HepG2 (cell line): ENCODE measurements at regions not wholly inside any gene's neighbourhood (a gene's known extent, or its start where the extent isn't known, plus 50 kb on each side); places are given as distances from the start of the nearest gene placed in this dataset.

Experiments used
- ATAC-seq: fragments of 200-7000 bp; cut with Tn5 transposase; 3 replicates; pipeline ENCODE4 v1.9.1; 2020; ENCODE audit warnings: mild to moderate bottlenecking, moderate library complexity
- BruUV-seq: library from RNA; stranded (reverse); fragments of 400-500 nt; replicated peaks from 2 replicates; lab custom pipeline; 2021; lab: Mats Ljungman, UMichigan
- CTCF ChIA-PET: fragments of 300-600 bp; formaldehyde crosslinking; extraction: SDS; loops from one replicate; lab custom pipeline; 2021; ENCODE audit warnings: low total read pairs, inconsistent platforms, low intra/inter-chr PET ratio; lab: Yijun Ruan, JAX
- POLR2A ChIA-PET: fragments of 350-600 bp; sonication (Branson Sonifier 250); formaldehyde crosslinking; loops from one replicate; lab custom pipeline; 2020; ENCODE audit warnings: antibody characterized with exemption, inconsistent platforms; lab: Yijun Ruan, JAX
- DNase-seq: peaks from one replicate; pipeline ENCODE4 v3.0.0-alpha.2; 2015; ENCODE audit warnings: low spot score
- FAIRE-seq: peaks from 3 replicates; lab custom pipeline; 2011; peaks lifted over from hg19 to GRCh38; lab: Jason Lieb, UNC
- H2AFZ ChIP-seq: one replicate; pipeline ENCODE4 v1.6.1; 2011; ENCODE audit warnings: low read length, inconsistent platforms
- H3K27ac ChIP-seq: fragments of 300-600 bp; 3 replicates; pipeline ENCODE4 v1.8.0; 2011; ENCODE audit warnings: mixed run types, mild to moderate bottlenecking, mixed read lengths, low read length, inconsistent platforms; ENCODE audit not compliant: insufficient read depth; ENCODE audit errors: extremely low read length
- H3K27me3 ChIP-seq, 2 experiments: fragments of 200-600 bp in 1 of 2; 2 replicates in 1 of 2; 3 replicates in 1 of 2; pipeline versions ENCODE4 v1.6.0 to v1.8.0; 2011; ENCODE audit warnings: low read length in 2 of 2, mild to moderate bottlenecking in 2 of 2, moderate library complexity in 2 of 2, inconsistent platforms in 1 of 2; ENCODE audit not compliant: insufficient read depth in 2 of 2, control insufficient read depth in 1 of 2
- H3K36me3 ChIP-seq, 2 experiments: fragments of 200-600 bp in 1 of 2; replicated peaks in 1 of 2; 2 replicates in 1 of 2; 3 replicates in 1 of 2; pipeline versions ENCODE4 v1.5.1 to v1.8.0; 2011; ENCODE audit warnings: low read length in 2 of 2, inconsistent platforms in 1 of 2; ENCODE audit not compliant: insufficient read depth in 2 of 2, control insufficient read depth in 1 of 2
- H3K4me1 ChIP-seq: 2 replicates; pipeline ENCODE4 v1.5.1; 2012; ENCODE audit warnings: low read length, inconsistent platforms; ENCODE audit not compliant: insufficient read depth
- H3K4me2 ChIP-seq: 2 replicates; pipeline ENCODE4 v1.6.0; 2011; ENCODE audit warnings: low read depth, low read length, inconsistent platforms
- H3K4me3 ChIP-seq, 3 experiments: fragments of 200-600 bp in 1 of 3; sonication (generic), shearing (Covaris generic) in 1 of 3; replicated peaks in 1 of 3; 2 replicates each; pipeline ENCODE4 v1.5.1; 2011 to 2016; ENCODE audit warnings: low read length in 3 of 3, inconsistent platforms in 2 of 3, low read depth in 2 of 3, mild to moderate bottlenecking in 2 of 3, control low read depth in 1 of 3, mixed read lengths in 1 of 3; ENCODE audit not compliant: insufficient read depth in 1 of 3
- H3K79me2 ChIP-seq: one replicate; pipeline ENCODE4 v1.6.1; 2011; ENCODE audit warnings: low read length, inconsistent platforms; ENCODE audit not compliant: insufficient read depth
- H3K9ac ChIP-seq: 2 replicates; pipeline ENCODE4 v1.6.0; 2011; ENCODE audit warnings: mild to moderate bottlenecking, low read depth, low read length, inconsistent platforms; ENCODE audit not compliant: insufficient read depth
- H3K9me3 ChIP-seq: 2 replicates; pipeline ENCODE4 v1.5.1; 2012; ENCODE audit warnings: mild to moderate bottlenecking, low read length
- H4K20me1 ChIP-seq: 2 replicates; pipeline ENCODE4 v1.6.0; 2011; ENCODE audit warnings: inconsistent platforms, mild to moderate bottlenecking, low read length, moderate library complexity; ENCODE audit not compliant: insufficient read depth
- AKAP8 ChIP-seq: sonication (generic); formaldehyde crosslinking; IDR thresholded peaks from 2 replicates; pipeline ENCODE4 v1.5.1; 2020; ENCODE audit warnings: mild to moderate bottlenecking, missing genetic modification reagents
- GTF3A ChIP-seq: sonication (generic); formaldehyde crosslinking; conservative IDR thresholded peaks from 2 replicates; pipeline ENCODE4 v1.4.0; 2020; ENCODE audit warnings: mild to moderate bottlenecking, missing genetic modification reagents
- HDAC1 ChIP-seq: sonication (generic); formaldehyde crosslinking; IDR thresholded peaks from 2 replicates; pipeline ENCODE4 v1.5.1; 2020; ENCODE audit warnings: mild to moderate bottlenecking, missing genetic modification reagents
- MTF2 ChIP-seq: sonication (generic); formaldehyde crosslinking; IDR thresholded peaks from 2 replicates; pipeline ENCODE4 v1.5.0; 2020; ENCODE audit warnings: missing genetic modification reagents, borderline replicate concordance
- TBX2 ChIP-seq: sonication (generic); formaldehyde crosslinking; IDR thresholded peaks from 2 replicates; pipeline ENCODE4 v1.5.0; 2020; ENCODE audit warnings: missing genetic modification reagents, mild to moderate bottlenecking, borderline replicate concordance
- ZFP41 ChIP-seq: sonication (generic); formaldehyde crosslinking; IDR thresholded peaks from 2 replicates; pipeline ENCODE4 v1.4.0; 2020; ENCODE audit warnings: mild to moderate bottlenecking, missing genetic modification reagents, borderline replicate concordance
- ZNF10 ChIP-seq: sonication (generic); formaldehyde crosslinking; IDR thresholded peaks from 2 replicates; pipeline ENCODE4 v1.4.0; 2020; ENCODE audit warnings: mild to moderate bottlenecking, low read depth, missing genetic modification reagents, borderline replicate concordance
- ZNF773 ChIP-seq: sonication (generic); formaldehyde crosslinking; IDR thresholded peaks from 2 replicates; pipeline ENCODE4 v1.4.0; 2020; ENCODE audit warnings: missing genetic modification reagents, borderline replicate concordance
- WGBS: methylation state at CpG from one replicate; pipeline ENCODE4 v1.1.6; 2017; ENCODE audit warnings: low lambda C conversion rate; 5-methylcytosine and 5-hydroxymethylcytosine counted together
- in situ Hi-C: cut with HindIII; loops from 2 replicates; pipeline ENCODE4 v1.10.0; 2017; ENCODE audit warnings: low pct_unique_long_range_greater_than_20kb; ENCODE audit not compliant: extremely low pct_ligation_motif_present
- intact Hi-C: fragments of 100-400 bp; cut with micrococcal nuclease; formaldehyde crosslinking; loops from one replicate; pipeline ENCODE4 v1.10.0; 2022; ENCODE audit not compliant: unreplicated experiment
- TF ChIP-seq, protein P1 (sequence below): sonication (generic); formaldehyde crosslinking; IDR thresholded peaks from 2 replicates; pipeline ENCODE4 v1.8.1; 2022; ENCODE audit warnings: mild to moderate bottlenecking, missing genetic modification reagents
- TF ChIP-seq, protein P2 (sequence below): sonication (generic); formaldehyde crosslinking; IDR thresholded peaks from one replicate; pipeline ENCODE4 v1.5.1; 2020; ENCODE audit warnings: mild to moderate bottlenecking, missing genetic modification reagents; ENCODE audit errors: not compliant biosample characterization
- TF ChIP-seq, protein P3 (sequence below): IDR thresholded peaks from 2 replicates; pipeline ENCODE4 v1.6.1; 2012; ENCODE audit warnings: low read length, improper control_type of control experiment
- TF ChIP-seq, protein P4 (sequence below): IDR thresholded peaks from 2 replicates; pipeline ENCODE4 v1.6.1; 2016; ENCODE audit warnings: mild to moderate bottlenecking, missing biosample characterization, missing genetic modification reagents

DNA sequence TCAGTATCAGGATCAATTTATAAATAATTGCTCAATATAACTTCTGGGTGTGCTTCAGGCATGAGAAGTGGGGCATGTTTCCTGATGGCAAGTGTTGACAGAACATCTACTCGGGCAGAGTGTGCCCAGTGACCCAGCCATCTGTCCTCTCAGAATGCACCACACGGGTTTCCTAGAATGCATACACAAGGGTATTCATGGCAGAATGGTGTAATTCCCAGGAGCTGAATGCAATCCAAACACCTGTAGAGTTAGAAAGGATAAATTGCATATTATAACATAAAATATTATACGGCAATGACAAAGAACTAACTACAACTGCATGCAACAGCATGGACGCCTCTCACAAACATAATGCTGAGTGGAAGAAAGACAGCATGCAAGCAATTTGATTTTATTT lies 391.9 kb downstream of the SIPA1L2 start:
- Histone ChIP-seq H3K4me2 (no peak overlapping the region), H2AFZ (no peak overlapping the region), H3K4me3 (no peak overlapping the region), H3K9me3 (no peaks in the 10 kb centered on the region), H3K4me1 (no peaks in the 10 kb centered on the region), H3K27ac (no peak overlapping the region), H3K36me3 (no peaks in the 10 kb centered on the region), H4K20me1 (no peaks in the 10 kb centered on the region), H3K27me3 (peaks cover 0 to 3% of the 10 kb centered on the region in 2 experiments; a peak in 1 of 5 replicates), H3K9ac (no peak overlapping the region), H3K79me2 (no peaks in the 10 kb centered on the region)
- DNase-seq, result no peak
- ChIA-PET CTCF (no interaction called here), POLR2A (no interaction called here)
- no peak for FAIRE-seq
- WGBS, result under 1% methylated on average over 4 of the region's 4 CpGs
- ATAC-seq, result no peak
- in situ Hi-C loops, result no loop called here
- BruUV-seq, result no TSS peak
- intact Hi-C loops, result no loop called here
- TF ChIP-seq, protein P1, sequence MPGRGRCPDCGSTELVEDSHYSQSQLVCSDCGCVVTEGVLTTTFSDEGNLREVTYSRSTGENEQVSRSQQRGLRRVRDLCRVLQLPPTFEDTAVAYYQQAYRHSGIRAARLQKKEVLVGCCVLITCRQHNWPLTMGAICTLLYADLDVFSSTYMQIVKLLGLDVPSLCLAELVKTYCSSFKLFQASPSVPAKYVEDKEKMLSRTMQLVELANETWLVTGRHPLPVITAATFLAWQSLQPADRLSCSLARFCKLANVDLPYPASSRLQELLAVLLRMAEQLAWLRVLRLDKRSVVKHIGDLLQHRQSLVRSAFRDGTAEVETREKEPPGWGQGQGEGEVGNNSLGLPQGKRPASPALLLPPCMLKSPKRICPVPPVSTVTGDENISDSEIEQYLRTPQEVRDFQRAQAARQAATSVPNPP (CRISPR knock-in tag), result no peak
- TF ChIP-seq MTF2 (CRISPR knock-in tag) (no peak), TBX2 (no peak), ZNF773 (CRISPR knock-in tag) (no peak), ZNF10 (CRISPR knock-in tag) (no peak), GTF3A (no peak), AKAP8 (CRISPR knock-in tag) (no peak), HDAC1 (CRISPR knock-in tag) (no peak), ZFP41 (CRISPR knock-in tag) (no peak)
- TF ChIP-seq, protein P2, sequence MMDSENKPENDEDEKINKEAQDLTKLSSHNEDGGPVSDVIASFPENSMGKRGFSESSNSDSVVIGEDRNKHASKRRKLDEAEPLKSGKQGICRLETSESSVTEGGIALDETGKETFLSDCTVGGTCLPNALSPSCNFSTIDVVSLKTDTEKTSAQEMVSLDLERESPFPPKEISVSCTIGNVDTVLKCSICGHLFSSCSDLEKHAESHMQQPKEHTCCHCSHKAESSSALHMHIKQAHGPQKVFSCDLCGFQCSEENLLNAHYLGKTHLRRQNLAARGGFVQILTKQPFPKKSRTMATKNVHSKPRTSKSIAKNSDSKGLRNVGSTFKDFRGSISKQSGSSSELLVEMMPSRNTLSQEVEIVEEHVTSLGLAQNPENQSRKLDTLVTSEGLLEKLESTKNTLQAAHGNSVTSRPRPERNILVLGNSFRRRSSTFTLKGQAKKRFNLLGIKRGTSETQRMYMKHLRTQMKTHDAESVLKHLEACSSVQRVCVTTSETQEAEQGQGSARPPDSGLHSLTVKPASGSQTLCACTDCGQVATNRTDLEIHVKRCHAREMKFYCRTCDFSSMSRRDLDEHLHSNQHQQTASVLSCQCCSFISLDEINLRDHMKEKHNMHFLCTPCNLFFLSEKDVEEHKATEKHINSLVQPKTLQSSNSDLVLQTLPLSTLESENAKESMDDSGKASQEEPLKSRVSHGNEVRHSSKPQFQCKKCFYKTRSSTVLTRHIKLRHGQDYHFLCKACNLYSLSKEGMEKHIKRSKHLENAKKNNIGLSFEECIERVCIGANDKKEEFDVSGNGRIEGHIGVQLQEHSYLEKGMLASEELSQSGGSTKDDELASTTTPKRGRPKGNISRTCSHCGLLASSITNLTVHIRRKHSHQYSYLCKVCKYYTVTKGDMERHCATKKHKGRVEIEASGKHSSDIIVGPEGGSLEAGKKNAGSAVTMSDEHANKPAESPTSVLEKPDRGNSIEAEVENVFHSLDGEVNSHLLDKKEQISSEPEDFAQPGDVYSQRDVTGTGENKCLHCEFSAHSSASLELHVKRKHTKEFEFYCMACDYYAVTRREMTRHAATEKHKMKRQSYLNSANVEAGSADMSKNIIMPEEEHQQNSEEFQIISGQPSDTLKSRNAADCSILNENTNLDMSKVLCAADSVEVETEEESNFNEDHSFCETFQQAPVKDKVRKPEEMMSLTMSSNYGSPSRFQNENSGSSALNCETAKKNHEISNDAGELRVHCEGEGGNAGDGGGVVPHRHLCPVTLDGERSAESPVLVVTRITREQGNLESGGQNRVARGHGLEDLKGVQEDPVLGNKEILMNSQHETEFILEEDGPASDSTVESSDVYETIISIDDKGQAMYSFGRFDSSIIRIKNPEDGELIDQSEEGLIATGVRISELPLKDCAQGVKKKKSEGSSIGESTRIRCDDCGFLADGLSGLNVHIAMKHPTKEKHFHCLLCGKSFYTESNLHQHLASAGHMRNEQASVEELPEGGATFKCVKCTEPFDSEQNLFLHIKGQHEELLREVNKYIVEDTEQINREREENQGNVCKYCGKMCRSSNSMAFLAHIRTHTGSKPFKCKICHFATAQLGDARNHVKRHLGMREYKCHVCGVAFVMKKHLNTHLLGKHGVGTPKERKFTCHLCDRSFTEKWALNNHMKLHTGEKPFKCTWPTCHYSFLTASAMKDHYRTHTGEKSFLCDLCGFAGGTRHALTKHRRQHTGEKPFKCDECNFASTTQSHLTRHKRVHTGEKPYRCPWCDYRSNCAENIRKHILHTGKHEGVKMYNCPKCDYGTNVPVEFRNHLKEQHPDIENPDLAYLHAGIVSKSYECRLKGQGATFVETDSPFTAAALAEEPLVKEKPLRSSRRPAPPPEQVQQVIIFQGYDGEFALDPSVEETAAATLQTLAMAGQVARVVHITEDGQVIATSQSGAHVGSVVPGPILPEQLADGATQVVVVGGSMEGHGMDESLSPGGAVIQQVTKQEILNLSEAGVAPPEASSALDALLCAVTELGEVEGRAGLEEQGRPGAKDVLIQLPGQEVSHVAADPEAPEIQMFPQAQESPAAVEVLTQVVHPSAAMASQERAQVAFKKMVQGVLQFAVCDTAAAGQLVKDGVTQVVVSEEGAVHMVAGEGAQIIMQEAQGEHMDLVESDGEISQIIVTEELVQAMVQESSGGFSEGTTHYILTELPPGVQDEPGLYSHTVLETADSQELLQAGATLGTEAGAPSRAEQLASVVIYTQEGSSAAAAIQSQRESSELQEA, result no peak
- TF ChIP-seq, protein P3, sequence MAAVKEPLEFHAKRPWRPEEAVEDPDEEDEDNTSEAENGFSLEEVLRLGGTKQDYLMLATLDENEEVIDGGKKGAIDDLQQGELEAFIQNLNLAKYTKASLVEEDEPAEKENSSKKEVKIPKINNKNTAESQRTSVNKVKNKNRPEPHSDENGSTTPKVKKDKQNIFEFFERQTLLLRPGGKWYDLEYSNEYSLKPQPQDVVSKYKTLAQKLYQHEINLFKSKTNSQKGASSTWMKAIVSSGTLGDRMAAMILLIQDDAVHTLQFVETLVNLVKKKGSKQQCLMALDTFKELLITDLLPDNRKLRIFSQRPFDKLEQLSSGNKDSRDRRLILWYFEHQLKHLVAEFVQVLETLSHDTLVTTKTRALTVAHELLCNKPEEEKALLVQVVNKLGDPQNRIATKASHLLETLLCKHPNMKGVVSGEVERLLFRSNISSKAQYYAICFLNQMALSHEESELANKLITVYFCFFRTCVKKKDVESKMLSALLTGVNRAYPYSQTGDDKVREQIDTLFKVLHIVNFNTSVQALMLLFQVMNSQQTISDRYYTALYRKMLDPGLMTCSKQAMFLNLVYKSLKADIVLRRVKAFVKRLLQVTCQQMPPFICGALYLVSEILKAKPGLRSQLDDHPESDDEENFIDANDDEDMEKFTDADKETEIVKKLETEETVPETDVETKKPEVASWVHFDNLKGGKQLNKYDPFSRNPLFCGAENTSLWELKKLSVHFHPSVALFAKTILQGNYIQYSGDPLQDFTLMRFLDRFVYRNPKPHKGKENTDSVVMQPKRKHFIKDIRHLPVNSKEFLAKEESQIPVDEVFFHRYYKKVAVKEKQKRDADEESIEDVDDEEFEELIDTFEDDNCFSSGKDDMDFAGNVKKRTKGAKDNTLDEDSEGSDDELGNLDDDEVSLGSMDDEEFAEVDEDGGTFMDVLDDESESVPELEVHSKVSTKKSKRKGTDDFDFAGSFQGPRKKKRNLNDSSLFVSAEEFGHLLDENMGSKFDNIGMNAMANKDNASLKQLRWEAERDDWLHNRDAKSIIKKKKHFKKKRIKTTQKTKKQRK, result no peak
- TF ChIP-seq, protein P4, sequence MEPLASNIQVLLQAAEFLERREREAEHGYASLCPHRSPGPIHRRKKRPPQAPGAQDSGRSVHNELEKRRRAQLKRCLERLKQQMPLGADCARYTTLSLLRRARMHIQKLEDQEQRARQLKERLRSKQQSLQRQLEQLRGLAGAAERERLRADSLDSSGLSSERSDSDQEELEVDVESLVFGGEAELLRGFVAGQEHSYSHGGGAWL, result no peak
